WTC11 (cell line): ENCODE measurements at regions not wholly inside any gene's neighbourhood (a gene's known extent, or its start where the extent isn't known, plus 50 kb on each side); places are given as distances from the start of the nearest gene placed in this dataset.

Experiments used
- ATAC-seq: fragments of 200-7000 bp; cut with Tn5 transposase; 2 replicates; pipeline ENCODE4 v1.10.0; 2021; ENCODE audit warnings: mild to moderate bottlenecking, moderate library complexity
- CTCF ChIA-PET: fragments of 300-600 bp; sonication (Branson Sonifier 250); formaldehyde crosslinking; loops from one replicate; lab custom pipeline; 2021; ENCODE audit warnings: antibody characterized with exemption; lab: Charles Lee
- POLR2A ChIA-PET: fragments of 350-600 bp; sonication (Branson Sonifier 250); formaldehyde crosslinking; loops from one replicate; lab custom pipeline; 2021; ENCODE audit warnings: antibody characterized with exemption; lab: Charles Lee
- DNase-seq: peaks from one replicate; pipeline ENCODE4 v3.0.0; 2021; ENCODE audit warnings: low spot score
- H3K27ac Mint-ChIP-seq: 2 replicates; pipeline ENCODE4 v1.8.0; 2021; ENCODE audit warnings: mixed read lengths
- H3K27me3 Mint-ChIP-seq: 2 replicates; pipeline ENCODE4 v1.8.0; 2021; ENCODE audit warnings: low read depth, mild to moderate bottlenecking, moderate library complexity, mixed read lengths
- H3K36me3 Mint-ChIP-seq: 2 replicates; pipeline ENCODE4 v1.8.0; 2021; ENCODE audit warnings: mixed read lengths
- H3K4me1 Mint-ChIP-seq: 2 replicates; pipeline ENCODE4 v1.8.0; 2022; ENCODE audit warnings: mixed read lengths
- H3K4me3 Mint-ChIP-seq: 2 replicates; pipeline ENCODE4 v1.8.0; 2021; ENCODE audit warnings: mild to moderate bottlenecking, moderate library complexity, mixed read lengths
- H3K9me3 Mint-ChIP-seq: 2 replicates; pipeline ENCODE4 v1.8.0; 2021; ENCODE audit warnings: mixed read lengths
- ATF1 ChIP-seq: sonication (generic); formaldehyde crosslinking; IDR thresholded peaks from 2 replicates; pipeline ENCODE4 v1.8.1; 2023; ENCODE audit warnings: mild to moderate bottlenecking, moderate library complexity, missing genetic modification reagents
- CBFB ChIP-seq: sonication (generic); formaldehyde crosslinking; IDR thresholded peaks from 2 replicates; pipeline ENCODE4 v1.8.1; 2022; ENCODE audit warnings: mild to moderate bottlenecking, low read depth, missing genetic modification reagents
- CREM ChIP-seq: sonication (generic); formaldehyde crosslinking; IDR thresholded peaks from 2 replicates; pipeline ENCODE4 v1.8.1; 2022; ENCODE audit warnings: mild to moderate bottlenecking, missing genetic modification reagents, moderate library complexity
- EMX1 ChIP-seq: fragments of 250-450 bp; sonication (Bioruptor Pico); IDR thresholded peaks from 2 replicates; pipeline ENCODE4 v1.8.0; 2021; ENCODE audit warnings: mild to moderate bottlenecking
- FOXK1 ChIP-seq: sonication (generic); formaldehyde crosslinking; IDR thresholded peaks from 2 replicates; pipeline ENCODE4 v1.8.0; 2022; ENCODE audit warnings: mild to moderate bottlenecking, moderate library complexity, missing genetic modification reagents
- FOXP1 ChIP-seq: sonication (generic); formaldehyde crosslinking; IDR thresholded peaks from 2 replicates; pipeline ENCODE4 v1.8.0; 2022; ENCODE audit warnings: missing genetic modification reagents, mild to moderate bottlenecking, moderate library complexity, borderline replicate concordance
- JAZF1 ChIP-seq: fragments of 250-450 bp; sonication (Bioruptor Pico); IDR thresholded peaks from 2 replicates; pipeline ENCODE4 v1.9.0; 2021; ENCODE audit warnings: moderate library complexity, mild to moderate bottlenecking, inconsistent platforms
- NFATC4 ChIP-seq: fragments of 250-450 bp; sonication (Bioruptor Pico); IDR thresholded peaks from 2 replicates; pipeline ENCODE4 v1.9.0; 2021; ENCODE audit warnings: mild to moderate bottlenecking
- NFYB ChIP-seq: sonication (generic); formaldehyde crosslinking; conservative IDR thresholded peaks from 2 replicates; pipeline ENCODE4 v1.8.0; 2022; ENCODE audit warnings: low read depth, missing genetic modification reagents
- NR2C2 ChIP-seq: sonication (generic); formaldehyde crosslinking; IDR thresholded peaks from 2 replicates; pipeline ENCODE4 v1.8.0; 2022; ENCODE audit warnings: mild to moderate bottlenecking, missing genetic modification reagents
- NR3C1 ChIP-seq: sonication (generic); formaldehyde crosslinking; conservative IDR thresholded peaks from 2 replicates; pipeline ENCODE4 v1.8.1; 2023; ENCODE audit warnings: low read depth, mild to moderate bottlenecking, missing genetic modification reagents
- OVOL2 ChIP-seq: fragments of 250-450 bp; sonication (Bioruptor Pico); IDR thresholded peaks from 2 replicates; pipeline ENCODE4 v1.9.0; 2021; ENCODE audit warnings: mild to moderate bottlenecking, borderline replicate concordance
- RORB ChIP-seq: fragments of 250-450 bp; sonication (Bioruptor Pico); IDR thresholded peaks from 2 replicates; pipeline ENCODE4 v1.9.0; 2021; ENCODE audit warnings: mild to moderate bottlenecking
- ZNF138 ChIP-seq: sonication (generic); formaldehyde crosslinking; conservative IDR thresholded peaks from 2 replicates; pipeline ENCODE4 v1.8.1; 2022; ENCODE audit warnings: mild to moderate bottlenecking, moderate library complexity, missing genetic modification reagents
- ZNF232 ChIP-seq: sonication (generic); formaldehyde crosslinking; IDR thresholded peaks from 2 replicates; pipeline ENCODE4 v1.8.0; 2022; ENCODE audit warnings: mild to moderate bottlenecking, missing genetic modification reagents
- ZNF671 ChIP-seq: fragments of 250-450 bp; sonication (Bioruptor Pico); IDR thresholded peaks from 2 replicates; pipeline ENCODE4 v1.8.0; 2021; ENCODE audit warnings: mild to moderate bottlenecking
- TF ChIP-seq, protein P1 (sequence below): sonication (generic); formaldehyde crosslinking; IDR thresholded peaks from 2 replicates; pipeline ENCODE4 v1.8.1; 2023; ENCODE audit warnings: mild to moderate bottlenecking, moderate library complexity, missing genetic modification reagents
- TF ChIP-seq, protein P2 (sequence below): fragments of 250-450 bp; sonication (Bioruptor Pico); IDR thresholded peaks from 2 replicates; pipeline ENCODE4 v1.8.0; 2021; ENCODE audit warnings: mild to moderate bottlenecking
- TF ChIP-seq, protein P3 (sequence below): sonication (generic); formaldehyde crosslinking; IDR thresholded peaks from 2 replicates; pipeline ENCODE4 v1.8.1; 2022; ENCODE audit warnings: mild to moderate bottlenecking, moderate library complexity, missing genetic modification reagents
- TF ChIP-seq, protein P4 (sequence below): sonication (generic); formaldehyde crosslinking; IDR thresholded peaks from 2 replicates; pipeline ENCODE4 v1.8.1; 2022; ENCODE audit warnings: low read depth, mild to moderate bottlenecking, moderate library complexity, missing genetic modification reagents, borderline replicate concordance
- TF ChIP-seq, protein P5 (sequence below): sonication (generic); formaldehyde crosslinking; IDR thresholded peaks from 2 replicates; pipeline ENCODE4 v1.8.1; 2023; ENCODE audit warnings: mild to moderate bottlenecking, missing genetic modification reagents
- TF ChIP-seq, protein P6 (sequence below): fragments of 250-450 bp; sonication (Bioruptor Pico); IDR thresholded peaks from 2 replicates; pipeline ENCODE4 v1.9.0; 2021; ENCODE audit warnings: mild to moderate bottlenecking
- TF ChIP-seq, protein P7 (sequence below): sonication (generic); formaldehyde crosslinking; IDR thresholded peaks from 2 replicates; pipeline ENCODE4 v1.8.0; 2022; ENCODE audit warnings: mild to moderate bottlenecking, missing genetic modification reagents
- TF ChIP-seq, protein P8 (sequence below): sonication (generic); formaldehyde crosslinking; IDR thresholded peaks from 2 replicates; pipeline ENCODE4 v1.8.0; 2023; ENCODE audit warnings: mild to moderate bottlenecking, missing genetic modification reagents
- TF ChIP-seq, protein P9 (sequence below): sonication (generic); formaldehyde crosslinking; IDR thresholded peaks from 2 replicates; pipeline ENCODE4 v1.8.1; 2022; ENCODE audit warnings: mild to moderate bottlenecking, missing genetic modification reagents, moderate library complexity, borderline replicate concordance

DNA sequence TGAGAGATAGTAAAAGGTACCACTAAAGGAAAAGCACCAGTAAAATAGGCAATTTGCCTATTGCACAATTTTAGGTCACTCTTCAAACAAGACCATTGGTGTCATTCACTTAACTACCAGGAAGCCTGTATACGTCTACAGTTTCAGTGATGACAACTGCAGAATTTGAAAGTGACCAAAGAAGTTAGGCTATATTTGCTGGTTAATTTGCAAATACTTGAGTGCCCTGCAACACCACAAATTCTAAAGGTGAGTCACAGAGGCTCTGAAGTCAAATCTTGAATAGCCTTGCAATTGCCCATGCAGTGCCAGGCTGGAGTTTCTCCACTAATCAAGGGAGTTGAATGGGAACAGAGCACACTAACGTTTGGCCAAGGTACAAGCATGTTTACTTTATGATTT is 128.7 kb upstream of the CCDC68 start:
- no peak for DNase-seq
- POLR2A ChIA-PET = no interaction called here
- Mint-ChIP-seq H3K36me3 (no peaks in the 10 kb centered on the region), H3K27ac (no peak overlapping the region), H3K4me1 (peaks cover 7% of the 10 kb centered on the region; the same call in 1 of the 2 replicates), H3K9me3 (no peaks in the 10 kb centered on the region), H3K4me3 (no peak overlapping the region), H3K27me3 (no peaks in the 10 kb centered on the region)
- ATAC-seq = no peak
- CTCF ChIA-PET = no interaction called here
- TF ChIP-seq FOXP1 (CRISPR knock-in tag) (no peak), ZNF671 (CRISPR knock-in tag) (no peak), CREM (no peak), NFATC4 (CRISPR knock-in tag) (no peak), NR3C1 (CRISPR knock-in tag) (no peak), EMX1 (CRISPR knock-in tag) (no peak), NFYB (no peak), CBFB (CRISPR knock-in tag) (no peak), NR2C2 (no peak), ATF1 (no peak), ZNF138 (CRISPR knock-in tag) (no peak), ZNF232 (CRISPR knock-in tag) (no peak)
- TF ChIP-seq, protein P1, sequence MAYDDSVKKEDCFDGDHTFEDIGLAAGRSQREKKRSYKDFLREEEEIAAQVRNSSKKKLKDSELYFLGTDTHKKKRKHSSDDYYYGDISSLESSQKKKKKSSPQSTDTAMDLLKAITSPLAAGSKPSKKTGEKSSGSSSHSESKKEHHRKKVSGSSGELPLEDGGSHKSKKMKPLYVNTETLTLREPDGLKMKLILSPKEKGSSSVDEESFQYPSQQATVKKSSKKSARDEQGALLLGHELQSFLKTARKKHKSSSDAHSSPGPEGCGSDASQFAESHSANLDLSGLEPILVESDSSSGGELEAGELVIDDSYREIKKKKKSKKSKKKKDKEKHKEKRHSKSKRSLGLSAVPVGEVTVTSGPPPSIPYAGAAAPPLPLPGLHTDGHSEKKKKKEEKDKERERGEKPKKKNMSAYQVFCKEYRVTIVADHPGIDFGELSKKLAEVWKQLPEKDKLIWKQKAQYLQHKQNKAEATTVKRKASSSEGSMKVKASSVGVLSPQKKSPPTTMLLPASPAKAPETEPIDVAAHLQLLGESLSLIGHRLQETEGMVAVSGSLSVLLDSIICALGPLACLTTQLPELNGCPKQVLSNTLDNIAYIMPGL (CRISPR knock-in tag) = no peak
- TF ChIP-seq, protein P2, sequence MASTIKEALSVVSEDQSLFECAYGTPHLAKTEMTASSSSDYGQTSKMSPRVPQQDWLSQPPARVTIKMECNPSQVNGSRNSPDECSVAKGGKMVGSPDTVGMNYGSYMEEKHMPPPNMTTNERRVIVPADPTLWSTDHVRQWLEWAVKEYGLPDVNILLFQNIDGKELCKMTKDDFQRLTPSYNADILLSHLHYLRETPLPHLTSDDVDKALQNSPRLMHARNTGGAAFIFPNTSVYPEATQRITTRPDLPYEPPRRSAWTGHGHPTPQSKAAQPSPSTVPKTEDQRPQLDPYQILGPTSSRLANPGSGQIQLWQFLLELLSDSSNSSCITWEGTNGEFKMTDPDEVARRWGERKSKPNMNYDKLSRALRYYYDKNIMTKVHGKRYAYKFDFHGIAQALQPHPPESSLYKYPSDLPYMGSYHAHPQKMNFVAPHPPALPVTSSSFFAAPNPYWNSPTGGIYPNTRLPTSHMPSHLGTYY = no peak
- TF ChIP-seq, protein P3, sequence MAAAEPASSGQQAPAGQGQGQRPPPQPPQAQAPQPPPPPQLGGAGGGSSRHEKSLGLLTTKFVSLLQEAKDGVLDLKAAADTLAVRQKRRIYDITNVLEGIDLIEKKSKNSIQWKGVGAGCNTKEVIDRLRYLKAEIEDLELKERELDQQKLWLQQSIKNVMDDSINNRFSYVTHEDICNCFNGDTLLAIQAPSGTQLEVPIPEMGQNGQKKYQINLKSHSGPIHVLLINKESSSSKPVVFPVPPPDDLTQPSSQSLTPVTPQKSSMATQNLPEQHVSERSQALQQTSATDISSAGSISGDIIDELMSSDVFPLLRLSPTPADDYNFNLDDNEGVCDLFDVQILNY = no peak
- TF ChIP-seq, protein P4, sequence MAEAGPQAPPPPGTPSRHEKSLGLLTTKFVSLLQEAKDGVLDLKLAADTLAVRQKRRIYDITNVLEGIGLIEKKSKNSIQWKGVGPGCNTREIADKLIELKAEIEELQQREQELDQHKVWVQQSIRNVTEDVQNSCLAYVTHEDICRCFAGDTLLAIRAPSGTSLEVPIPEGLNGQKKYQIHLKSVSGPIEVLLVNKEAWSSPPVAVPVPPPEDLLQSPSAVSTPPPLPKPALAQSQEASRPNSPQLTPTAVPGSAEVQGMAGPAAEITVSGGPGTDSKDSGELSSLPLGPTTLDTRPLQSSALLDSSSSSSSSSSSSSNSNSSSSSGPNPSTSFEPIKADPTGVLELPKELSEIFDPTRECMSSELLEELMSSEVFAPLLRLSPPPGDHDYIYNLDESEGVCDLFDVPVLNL = no peak
- TF ChIP-seq, protein P5, sequence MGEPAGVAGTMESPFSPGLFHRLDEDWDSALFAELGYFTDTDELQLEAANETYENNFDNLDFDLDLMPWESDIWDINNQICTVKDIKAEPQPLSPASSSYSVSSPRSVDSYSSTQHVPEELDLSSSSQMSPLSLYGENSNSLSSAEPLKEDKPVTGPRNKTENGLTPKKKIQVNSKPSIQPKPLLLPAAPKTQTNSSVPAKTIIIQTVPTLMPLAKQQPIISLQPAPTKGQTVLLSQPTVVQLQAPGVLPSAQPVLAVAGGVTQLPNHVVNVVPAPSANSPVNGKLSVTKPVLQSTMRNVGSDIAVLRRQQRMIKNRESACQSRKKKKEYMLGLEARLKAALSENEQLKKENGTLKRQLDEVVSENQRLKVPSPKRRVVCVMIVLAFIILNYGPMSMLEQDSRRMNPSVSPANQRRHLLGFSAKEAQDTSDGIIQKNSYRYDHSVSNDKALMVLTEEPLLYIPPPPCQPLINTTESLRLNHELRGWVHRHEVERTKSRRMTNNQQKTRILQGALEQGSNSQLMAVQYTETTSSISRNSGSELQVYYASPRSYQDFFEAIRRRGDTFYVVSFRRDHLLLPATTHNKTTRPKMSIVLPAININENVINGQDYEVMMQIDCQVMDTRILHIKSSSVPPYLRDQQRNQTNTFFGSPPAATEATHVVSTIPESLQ (CRISPR knock-in tag) = no peak

DNA sequence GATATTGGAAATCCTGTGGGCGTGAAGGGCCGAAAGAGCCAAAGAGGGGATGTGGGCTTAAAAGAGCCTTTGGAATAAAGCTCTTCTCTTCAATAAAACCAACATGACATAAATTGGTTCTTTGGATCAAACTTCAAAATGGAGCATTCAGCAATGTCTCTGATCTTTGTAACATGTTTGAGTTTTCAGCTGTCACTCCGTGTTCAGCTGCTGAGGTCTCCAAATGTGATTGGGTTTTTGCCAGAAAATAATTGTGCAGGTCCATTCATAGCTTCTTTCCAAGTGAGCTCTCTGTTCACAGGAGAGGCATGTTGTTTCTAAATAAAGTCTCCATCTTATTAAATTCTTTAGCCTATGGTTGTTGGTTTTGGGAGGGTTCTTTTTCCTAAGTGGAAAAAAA is 127.6 kb upstream of the CCDC68 start:
- DNase-seq (no peak), ATAC-seq (no peak)
- no peak overlapping the region for H3K27ac Mint-ChIP-seq
- no peaks in the 10 kb centered on the region for H3K36me3 Mint-ChIP-seq
- H3K9me3 Mint-ChIP-seq = no peaks in the 10 kb centered on the region
- POLR2A ChIA-PET = no interaction called here
- CTCF ChIA-PET = interaction anchor here (0.7 kb wide), 1 partner anchor 734 kb away, joined by 3 read pairs; no protein-coding TSS in a partner anchor
- no peak overlapping the region for H3K4me3 Mint-ChIP-seq
- H3K4me1 Mint-ChIP-seq = peaks cover 7% of the 10 kb centered on the region; the same call in 1 of the 2 replicates
- H3K27me3 Mint-ChIP-seq = no peaks in the 10 kb centered on the region
- TF ChIP-seq, protein P6, sequence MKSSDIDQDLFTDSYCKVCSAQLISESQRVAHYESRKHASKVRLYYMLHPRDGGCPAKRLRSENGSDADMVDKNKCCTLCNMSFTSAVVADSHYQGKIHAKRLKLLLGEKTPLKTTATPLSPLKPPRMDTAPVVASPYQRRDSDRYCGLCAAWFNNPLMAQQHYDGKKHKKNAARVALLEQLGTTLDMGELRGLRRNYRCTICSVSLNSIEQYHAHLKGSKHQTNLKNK (CRISPR knock-in tag) = no peak
- TF ChIP-seq ATF1 (no peak), JAZF1 (CRISPR knock-in tag) (no peak), OVOL2 (no peak), RORB (no peak), NFATC4 (CRISPR knock-in tag) (no peak), FOXK1 (CRISPR knock-in tag) (no peak)
- TF ChIP-seq, protein P7, sequence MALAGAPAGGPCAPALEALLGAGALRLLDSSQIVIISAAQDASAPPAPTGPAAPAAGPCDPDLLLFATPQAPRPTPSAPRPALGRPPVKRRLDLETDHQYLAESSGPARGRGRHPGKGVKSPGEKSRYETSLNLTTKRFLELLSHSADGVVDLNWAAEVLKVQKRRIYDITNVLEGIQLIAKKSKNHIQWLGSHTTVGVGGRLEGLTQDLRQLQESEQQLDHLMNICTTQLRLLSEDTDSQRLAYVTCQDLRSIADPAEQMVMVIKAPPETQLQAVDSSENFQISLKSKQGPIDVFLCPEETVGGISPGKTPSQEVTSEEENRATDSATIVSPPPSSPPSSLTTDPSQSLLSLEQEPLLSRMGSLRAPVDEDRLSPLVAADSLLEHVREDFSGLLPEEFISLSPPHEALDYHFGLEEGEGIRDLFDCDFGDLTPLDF = no peak
- TF ChIP-seq, protein P8, sequence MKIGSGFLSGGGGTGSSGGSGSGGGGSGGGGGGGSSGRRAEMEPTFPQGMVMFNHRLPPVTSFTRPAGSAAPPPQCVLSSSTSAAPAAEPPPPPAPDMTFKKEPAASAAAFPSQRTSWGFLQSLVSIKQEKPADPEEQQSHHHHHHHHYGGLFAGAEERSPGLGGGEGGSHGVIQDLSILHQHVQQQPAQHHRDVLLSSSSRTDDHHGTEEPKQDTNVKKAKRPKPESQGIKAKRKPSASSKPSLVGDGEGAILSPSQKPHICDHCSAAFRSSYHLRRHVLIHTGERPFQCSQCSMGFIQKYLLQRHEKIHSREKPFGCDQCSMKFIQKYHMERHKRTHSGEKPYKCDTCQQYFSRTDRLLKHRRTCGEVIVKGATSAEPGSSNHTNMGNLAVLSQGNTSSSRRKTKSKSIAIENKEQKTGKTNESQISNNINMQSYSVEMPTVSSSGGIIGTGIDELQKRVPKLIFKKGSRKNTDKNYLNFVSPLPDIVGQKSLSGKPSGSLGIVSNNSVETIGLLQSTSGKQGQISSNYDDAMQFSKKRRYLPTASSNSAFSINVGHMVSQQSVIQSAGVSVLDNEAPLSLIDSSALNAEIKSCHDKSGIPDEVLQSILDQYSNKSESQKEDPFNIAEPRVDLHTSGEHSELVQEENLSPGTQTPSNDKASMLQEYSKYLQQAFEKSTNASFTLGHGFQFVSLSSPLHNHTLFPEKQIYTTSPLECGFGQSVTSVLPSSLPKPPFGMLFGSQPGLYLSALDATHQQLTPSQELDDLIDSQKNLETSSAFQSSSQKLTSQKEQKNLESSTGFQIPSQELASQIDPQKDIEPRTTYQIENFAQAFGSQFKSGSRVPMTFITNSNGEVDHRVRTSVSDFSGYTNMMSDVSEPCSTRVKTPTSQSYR (CRISPR knock-in tag) = no peak
- TF ChIP-seq, protein P9, sequence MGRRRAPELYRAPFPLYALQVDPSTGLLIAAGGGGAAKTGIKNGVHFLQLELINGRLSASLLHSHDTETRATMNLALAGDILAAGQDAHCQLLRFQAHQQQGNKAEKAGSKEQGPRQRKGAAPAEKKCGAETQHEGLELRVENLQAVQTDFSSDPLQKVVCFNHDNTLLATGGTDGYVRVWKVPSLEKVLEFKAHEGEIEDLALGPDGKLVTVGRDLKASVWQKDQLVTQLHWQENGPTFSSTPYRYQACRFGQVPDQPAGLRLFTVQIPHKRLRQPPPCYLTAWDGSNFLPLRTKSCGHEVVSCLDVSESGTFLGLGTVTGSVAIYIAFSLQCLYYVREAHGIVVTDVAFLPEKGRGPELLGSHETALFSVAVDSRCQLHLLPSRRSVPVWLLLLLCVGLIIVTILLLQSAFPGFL (CRISPR knock-in tag) = no peak
